ENCODE measurements at regions not wholly inside any gene's neighbourhood (a gene's known extent, or its start where the extent isn't known, plus 50 kb on each side); places are given as distances from the start of the nearest gene placed in this dataset.
A peak's percentile ranks its signal among the peaks of the same experiment; 100 is the strongest.

DNA sequence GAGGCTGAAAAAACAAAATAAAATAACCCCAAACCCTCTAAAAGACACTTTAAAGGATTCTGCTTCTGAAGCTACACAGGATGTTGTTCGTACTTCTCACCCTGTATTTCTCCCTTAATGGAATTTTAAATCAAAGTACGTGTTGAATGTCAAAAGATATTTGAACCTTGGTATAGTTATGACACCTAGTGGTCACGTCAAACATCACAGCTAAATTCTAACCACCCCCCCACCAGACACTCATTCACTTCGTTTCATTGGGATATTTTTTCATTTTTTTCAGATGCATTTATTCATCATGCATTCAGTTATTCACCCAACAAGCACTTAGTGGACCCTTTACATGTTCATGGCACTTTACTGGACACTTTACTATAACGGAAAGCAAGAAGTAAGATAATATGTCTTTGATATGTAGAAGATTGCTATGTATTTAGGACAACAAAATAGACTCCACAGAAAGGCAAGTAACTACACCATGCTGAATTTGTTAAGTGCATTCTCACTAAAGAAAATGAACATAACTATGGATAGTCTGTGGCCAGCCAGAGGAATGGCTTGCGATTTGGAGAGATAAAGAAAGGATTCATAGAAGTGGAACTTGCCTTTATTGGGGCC is 62.5 kb upstream of the GPR174 start (continued):
- TF ChIP-seq, protein P1, sequence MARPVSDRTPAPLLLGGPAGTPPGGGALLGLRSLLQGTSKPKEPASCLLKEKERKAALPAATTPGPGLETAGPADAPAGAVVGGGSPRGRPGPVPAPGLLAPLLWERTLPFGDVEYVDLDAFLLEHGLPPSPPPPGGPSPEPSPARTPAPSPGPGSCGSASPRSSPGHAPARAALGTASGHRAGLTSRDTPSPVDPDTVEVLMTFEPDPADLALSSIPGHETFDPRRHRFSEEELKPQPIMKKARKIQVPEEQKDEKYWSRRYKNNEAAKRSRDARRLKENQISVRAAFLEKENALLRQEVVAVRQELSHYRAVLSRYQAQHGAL (CRISPR knock-in tag; IDR thresholded peaks at IDR 0.05; ENCODE audit: not compliant biosample characterization): no peak
- TF ChIP-seq NR2F1 (CRISPR knock-in tag; IDR thresholded peaks at IDR 0.05) (no peak), MXI1 (IDR thresholded peaks at IDR 0.05; ENCODE audit: borderline replicate concordance, low read depth, low read length) (no peak), ZNF75D (CRISPR knock-in tag; IDR thresholded peaks at IDR 0.05; ENCODE audit: borderline replicate concordance) (no peak)
- TF ChIP-seq, protein P2, sequence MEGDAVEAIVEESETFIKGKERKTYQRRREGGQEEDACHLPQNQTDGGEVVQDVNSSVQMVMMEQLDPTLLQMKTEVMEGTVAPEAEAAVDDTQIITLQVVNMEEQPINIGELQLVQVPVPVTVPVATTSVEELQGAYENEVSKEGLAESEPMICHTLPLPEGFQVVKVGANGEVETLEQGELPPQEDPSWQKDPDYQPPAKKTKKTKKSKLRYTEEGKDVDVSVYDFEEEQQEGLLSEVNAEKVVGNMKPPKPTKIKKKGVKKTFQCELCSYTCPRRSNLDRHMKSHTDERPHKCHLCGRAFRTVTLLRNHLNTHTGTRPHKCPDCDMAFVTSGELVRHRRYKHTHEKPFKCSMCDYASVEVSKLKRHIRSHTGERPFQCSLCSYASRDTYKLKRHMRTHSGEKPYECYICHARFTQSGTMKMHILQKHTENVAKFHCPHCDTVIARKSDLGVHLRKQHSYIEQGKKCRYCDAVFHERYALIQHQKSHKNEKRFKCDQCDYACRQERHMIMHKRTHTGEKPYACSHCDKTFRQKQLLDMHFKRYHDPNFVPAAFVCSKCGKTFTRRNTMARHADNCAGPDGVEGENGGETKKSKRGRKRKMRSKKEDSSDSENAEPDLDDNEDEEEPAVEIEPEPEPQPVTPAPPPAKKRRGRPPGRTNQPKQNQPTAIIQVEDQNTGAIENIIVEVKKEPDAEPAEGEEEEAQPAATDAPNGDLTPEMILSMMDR (CRISPR knock-in tag; IDR thresholded peaks at IDR 0.05): peak; percentile 50
- TF ChIP-seq, protein P3, sequence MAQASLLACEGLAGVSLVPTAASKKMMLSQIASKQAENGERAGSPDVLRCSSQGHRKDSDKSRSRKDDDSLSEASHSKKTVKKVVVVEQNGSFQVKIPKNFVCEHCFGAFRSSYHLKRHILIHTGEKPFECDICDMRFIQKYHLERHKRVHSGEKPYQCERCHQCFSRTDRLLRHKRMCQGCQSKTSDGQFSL (CRISPR knock-in tag; IDR thresholded peaks at IDR 0.05): peak; percentile 89
- TF ChIP-seq, protein P4, sequence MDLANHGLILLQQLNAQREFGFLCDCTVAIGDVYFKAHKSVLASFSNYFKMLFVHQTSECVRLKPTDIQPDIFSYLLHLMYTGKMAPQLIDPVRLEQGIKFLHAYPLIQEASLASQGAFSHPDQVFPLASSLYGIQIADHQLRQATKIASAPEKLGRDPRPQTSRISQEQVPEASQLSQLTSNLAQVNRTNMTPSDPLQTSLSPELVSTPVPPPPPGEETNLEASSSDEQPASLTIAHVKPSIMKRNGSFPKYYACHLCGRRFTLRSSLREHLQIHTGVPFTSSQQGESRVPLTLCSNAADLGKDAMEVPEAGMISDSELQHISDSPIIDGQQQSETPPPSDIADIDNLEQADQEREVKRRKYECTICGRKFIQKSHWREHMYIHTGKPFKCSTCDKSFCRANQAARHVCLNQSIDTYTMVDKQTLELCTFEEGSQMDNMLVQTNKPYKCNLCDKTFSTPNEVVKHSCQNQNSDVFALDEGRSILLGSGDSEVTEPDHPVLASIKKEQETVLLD (CRISPR knock-in tag; IDR thresholded peaks at IDR 0.05; ENCODE audit: low read depth): no peak

DNA sequence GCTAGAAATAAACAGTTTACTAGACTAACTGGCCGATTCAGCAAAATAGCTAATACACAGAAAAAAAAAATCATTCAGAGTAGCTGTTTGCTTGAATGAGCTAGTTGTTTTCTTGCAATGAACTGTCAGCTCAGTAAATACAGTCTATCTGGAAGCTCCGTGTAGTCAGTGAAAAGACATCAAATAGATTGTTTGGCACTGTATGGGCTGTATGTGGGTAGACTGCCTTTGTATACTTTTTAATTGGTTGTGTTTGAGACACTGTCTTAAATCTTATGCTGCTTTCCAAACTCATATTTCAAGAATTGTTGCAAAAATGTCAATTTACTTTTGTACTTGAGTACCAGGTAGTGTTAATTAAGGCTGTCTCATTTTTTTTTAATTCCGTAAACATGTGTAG is 61.6 kb upstream of the GPR174 start:
- Histone ChIP-seq H4K20me1 (ENCODE audit: insufficient read depth, low read length) (no peaks in the 10 kb centered on the region), H3K36me3 (replicated peaks in 1 of 2; ENCODE audit: control insufficient read depth in 1 of 2, insufficient read depth in 2 of 2, low read length in 2 of 2) (no peaks in the 10 kb centered on the region), H3K4me3 (replicated peaks in 1 of 3; ENCODE audit: insufficient read depth in 1 of 3, low read depth in 2 of 3, low read length in 3 of 3) (no peak overlapping the region), H3K79me2 (ENCODE audit: insufficient read depth, low read length) (no peaks in the 10 kb centered on the region), H3K27ac (ENCODE audit: extremely low read length, insufficient read depth, low read length) (no peak overlapping the region), H3K9me3 (ENCODE audit: low read length) (no peaks in the 10 kb centered on the region), H3K4me2 (ENCODE audit: low read depth, low read length) (no peak overlapping the region), H3K27me3 (ENCODE audit: control insufficient read depth in 1 of 2, insufficient read depth in 2 of 2, low read length in 2 of 2) (no peaks in the 10 kb centered on the region), H3K4me1 (ENCODE audit: insufficient read depth, low read length) (no peaks in the 10 kb centered on the region), H3K9ac (ENCODE audit: insufficient read depth, low read depth, low read length) (no peak overlapping the region), H2AFZ (ENCODE audit: low read length) (no peak overlapping the region)
- intact Hi-C loops (cut with micrococcal nuclease; ENCODE audit: unreplicated experiment): no loop called here
- 29% methylated on average over 3 of the region's 3 CpGs for WGBS (ENCODE audit: low lambda C conversion rate)
- POLR2A ChIA-PET: no interaction called here
- ATAC-seq (no peak), FAIRE-seq (no peak), DNase-seq (ENCODE audit: low spot score) (no peak)
- BruUV-seq (replicated peaks): no TSS peak
- in situ Hi-C loops (cut with HindIII; ENCODE audit: extremely low pct_ligation_motif_present, low pct_unique_long_range_greater_than_20kb): no loop called here
- CTCF ChIA-PET (ENCODE audit: low intra/inter-chr PET ratio, low total read pairs): no interaction called here
- no peak for TF ChIP-seq ZNF567 (CRISPR knock-in tag; IDR thresholded peaks at IDR 0.05; ENCODE audit: borderline replicate concordance)
- TF ChIP-seq, protein P5, sequence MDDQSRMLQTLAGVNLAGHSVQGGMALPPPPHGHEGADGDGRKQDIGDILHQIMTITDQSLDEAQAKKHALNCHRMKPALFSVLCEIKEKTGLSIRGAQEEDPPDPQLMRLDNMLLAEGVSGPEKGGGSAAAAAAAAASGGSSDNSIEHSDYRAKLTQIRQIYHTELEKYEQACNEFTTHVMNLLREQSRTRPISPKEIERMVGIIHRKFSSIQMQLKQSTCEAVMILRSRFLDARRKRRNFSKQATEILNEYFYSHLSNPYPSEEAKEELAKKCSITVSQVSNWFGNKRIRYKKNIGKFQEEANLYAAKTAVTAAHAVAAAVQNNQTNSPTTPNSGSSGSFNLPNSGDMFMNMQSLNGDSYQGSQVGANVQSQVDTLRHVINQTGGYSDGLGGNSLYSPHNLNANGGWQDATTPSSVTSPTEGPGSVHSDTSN (CRISPR knock-in tag; IDR thresholded peaks at IDR 0.05; ENCODE audit: borderline replicate concordance): no peak
- TF ChIP-seq ZNF350 (CRISPR knock-in tag; IDR thresholded peaks at IDR 0.05; ENCODE audit: borderline replicate concordance, low read depth): no peak
- TF ChIP-seq NR2C2 (CRISPR knock-in tag; IDR thresholded peaks at IDR 0.05; ENCODE audit: borderline replicate concordance): no peak
- no peak for TF ChIP-seq ZNF343 (CRISPR knock-in tag; IDR thresholded peaks at IDR 0.05)
- TF ChIP-seq, protein P6, sequence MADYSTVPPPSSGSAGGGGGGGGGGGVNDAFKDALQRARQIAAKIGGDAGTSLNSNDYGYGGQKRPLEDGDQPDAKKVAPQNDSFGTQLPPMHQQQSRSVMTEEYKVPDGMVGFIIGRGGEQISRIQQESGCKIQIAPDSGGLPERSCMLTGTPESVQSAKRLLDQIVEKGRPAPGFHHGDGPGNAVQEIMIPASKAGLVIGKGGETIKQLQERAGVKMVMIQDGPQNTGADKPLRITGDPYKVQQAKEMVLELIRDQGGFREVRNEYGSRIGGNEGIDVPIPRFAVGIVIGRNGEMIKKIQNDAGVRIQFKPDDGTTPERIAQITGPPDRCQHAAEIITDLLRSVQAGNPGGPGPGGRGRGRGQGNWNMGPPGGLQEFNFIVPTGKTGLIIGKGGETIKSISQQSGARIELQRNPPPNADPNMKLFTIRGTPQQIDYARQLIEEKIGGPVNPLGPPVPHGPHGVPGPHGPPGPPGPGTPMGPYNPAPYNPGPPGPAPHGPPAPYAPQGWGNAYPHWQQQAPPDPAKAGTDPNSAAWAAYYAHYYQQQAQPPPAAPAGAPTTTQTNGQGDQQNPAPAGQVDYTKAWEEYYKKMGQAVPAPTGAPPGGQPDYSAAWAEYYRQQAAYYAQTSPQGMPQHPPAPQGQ (CRISPR knock-in tag; IDR thresholded peaks at IDR 0.05; ENCODE audit: borderline replicate concordance): no peak
- no peak for TF ChIP-seq ZFP41 (CRISPR knock-in tag; IDR thresholded peaks at IDR 0.05; ENCODE audit: borderline replicate concordance)

All from HepG2 (cell line).